BE2C (cell line): ENCODE measurements at regions not wholly inside any gene's neighbourhood (a gene's known extent, or its start where the extent isn't known, plus 50 kb on each side); places are given as distances from the start of the nearest gene placed in this dataset.

Experiments
- DNase-seq: peaks from one replicate; pipeline ENCODE4 v3.0.0-alpha.2; 2020
- H3K27me3 ChIP-seq: fragments of 250-450 bp; sonication (Bioruptor Pico); 2 replicates; pipeline ENCODE4 v1.5.1; 2020; ENCODE audit warnings: mild to moderate bottlenecking
- H3K36me3 ChIP-seq: fragments of 250-450 bp; sonication (Bioruptor Pico); 2 replicates; pipeline ENCODE4 v1.5.1; 2020; ENCODE audit warnings: mild to moderate bottlenecking
- H3K4me1 ChIP-seq: fragments of 250-450 bp; sonication (Bioruptor Pico); 2 replicates; pipeline ENCODE4 v1.5.1; 2020
- H3K4me3 ChIP-seq: 2 replicates; pipeline ENCODE4 v1.5.1; 2011; ENCODE audit warnings: low read depth, low read length
- H3K9me3 ChIP-seq: fragments of 250-450 bp; sonication (Bioruptor Pico); 2 replicates; pipeline ENCODE4 v1.5.1; 2020
- TF ChIP-seq, protein P1 (sequence below): IDR thresholded peaks from 2 replicates; pipeline ENCODE4 v1.5.1; 2012; ENCODE audit warnings: mild to moderate bottlenecking, low read depth, low read length

DNA sequence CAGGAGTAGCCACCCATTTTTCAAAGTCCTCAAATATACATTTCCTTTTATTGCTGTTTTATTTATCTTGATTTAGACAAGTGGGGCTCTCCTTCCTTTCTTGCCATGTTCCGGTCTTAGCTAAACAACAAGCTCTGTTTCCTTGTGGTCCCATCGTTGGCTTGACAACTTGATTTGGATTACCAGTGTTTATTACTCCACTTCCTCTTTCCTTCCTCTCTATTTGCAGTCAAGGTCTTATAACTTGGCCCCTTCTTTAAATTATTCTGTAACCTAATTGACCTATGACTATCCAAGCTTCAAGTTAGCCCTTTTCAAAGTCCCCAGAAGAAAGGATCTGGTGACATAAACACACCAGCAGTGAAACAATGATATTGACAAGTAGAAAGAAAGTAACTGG, 130.6 kb upstream of the STT3B start:
- Histone ChIP-seq H3K4me1 (no peaks in the 10 kb centered on the region), H3K36me3 (no peaks in the 10 kb centered on the region), H3K4me3 (no peak overlapping the region), H3K9me3 (no peaks in the 10 kb centered on the region), H3K27me3 (no peaks in the 10 kb centered on the region)
- no peak for DNase-seq
- TF ChIP-seq, protein P1, sequence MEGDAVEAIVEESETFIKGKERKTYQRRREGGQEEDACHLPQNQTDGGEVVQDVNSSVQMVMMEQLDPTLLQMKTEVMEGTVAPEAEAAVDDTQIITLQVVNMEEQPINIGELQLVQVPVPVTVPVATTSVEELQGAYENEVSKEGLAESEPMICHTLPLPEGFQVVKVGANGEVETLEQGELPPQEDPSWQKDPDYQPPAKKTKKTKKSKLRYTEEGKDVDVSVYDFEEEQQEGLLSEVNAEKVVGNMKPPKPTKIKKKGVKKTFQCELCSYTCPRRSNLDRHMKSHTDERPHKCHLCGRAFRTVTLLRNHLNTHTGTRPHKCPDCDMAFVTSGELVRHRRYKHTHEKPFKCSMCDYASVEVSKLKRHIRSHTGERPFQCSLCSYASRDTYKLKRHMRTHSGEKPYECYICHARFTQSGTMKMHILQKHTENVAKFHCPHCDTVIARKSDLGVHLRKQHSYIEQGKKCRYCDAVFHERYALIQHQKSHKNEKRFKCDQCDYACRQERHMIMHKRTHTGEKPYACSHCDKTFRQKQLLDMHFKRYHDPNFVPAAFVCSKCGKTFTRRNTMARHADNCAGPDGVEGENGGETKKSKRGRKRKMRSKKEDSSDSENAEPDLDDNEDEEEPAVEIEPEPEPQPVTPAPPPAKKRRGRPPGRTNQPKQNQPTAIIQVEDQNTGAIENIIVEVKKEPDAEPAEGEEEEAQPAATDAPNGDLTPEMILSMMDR, result no peak

DNA sequence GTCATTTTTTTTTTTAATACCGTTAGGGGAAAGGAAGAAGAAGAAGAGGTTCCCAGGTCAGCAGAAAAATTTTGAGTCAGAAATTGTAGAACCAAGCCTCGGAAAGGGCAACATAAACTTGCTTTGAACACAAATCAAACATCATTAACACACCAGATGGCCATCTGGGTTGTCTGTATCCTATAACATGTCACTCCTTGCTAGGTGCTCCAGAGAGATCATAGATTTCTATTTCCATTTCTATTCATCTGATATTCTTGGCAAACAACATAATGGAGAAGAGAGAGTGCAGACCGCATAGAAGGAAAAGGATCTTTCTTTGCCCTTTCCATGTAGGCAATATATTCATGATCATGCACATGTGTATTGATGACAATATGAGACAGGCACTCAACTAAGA, 129.5 kb upstream of the STT3B start:
- TF ChIP-seq, protein P1, result no peak

GRCh38 chr3:31404871-31405270, 127.9 kb upstream of the STT3B start:
- Histone ChIP-seq H3K4me3 (no peak overlapping the region), H3K4me1 (no peaks in the 10 kb centered on the region), H3K36me3 (no peaks in the 10 kb centered on the region), H3K9me3 (no peaks in the 10 kb centered on the region), H3K27me3 (no peaks in the 10 kb centered on the region)
- TF ChIP-seq, protein P1, result no peak
- DNase-seq, result no peak

More for the DNA sequence above, 129.5 kb upstream of the STT3B start:
- Histone ChIP-seq H3K4me1 (no peaks in the 10 kb centered on the region), H3K9me3 (no peaks in the 10 kb centered on the region), H3K4me3 (no peak overlapping the region), H3K36me3 (no peaks in the 10 kb centered on the region), H3K27me3 (no peaks in the 10 kb centered on the region)
- DNase-seq, result no peak

DNA sequence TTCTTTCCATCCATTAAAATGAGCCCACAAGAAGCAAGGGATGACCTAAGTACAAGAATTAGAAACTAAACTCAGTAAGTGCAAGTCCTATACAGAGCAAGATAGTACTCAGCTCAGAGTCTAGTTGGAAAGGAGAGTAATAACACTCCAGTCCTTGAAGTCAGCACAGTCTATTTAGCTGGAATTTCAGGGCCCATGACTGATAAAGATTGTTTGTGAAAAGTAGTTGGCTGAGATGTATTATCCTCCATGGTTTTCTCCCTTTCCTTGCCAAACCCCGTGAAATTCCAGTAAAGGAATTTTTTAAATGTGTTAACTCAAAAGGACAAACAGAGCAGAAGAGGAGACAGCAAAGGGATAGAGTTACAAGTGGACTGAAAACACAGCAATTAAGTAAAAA, 127.2 kb upstream of the STT3B start:
- Histone ChIP-seq H3K27me3 (no peaks in the 10 kb centered on the region), H3K4me3 (no peak overlapping the region), H3K36me3 (no peaks in the 10 kb centered on the region), H3K9me3 (no peaks in the 10 kb centered on the region), H3K4me1 (no peaks in the 10 kb centered on the region)
- no peak for DNase-seq
- TF ChIP-seq, protein P1, result no peak

DNA sequence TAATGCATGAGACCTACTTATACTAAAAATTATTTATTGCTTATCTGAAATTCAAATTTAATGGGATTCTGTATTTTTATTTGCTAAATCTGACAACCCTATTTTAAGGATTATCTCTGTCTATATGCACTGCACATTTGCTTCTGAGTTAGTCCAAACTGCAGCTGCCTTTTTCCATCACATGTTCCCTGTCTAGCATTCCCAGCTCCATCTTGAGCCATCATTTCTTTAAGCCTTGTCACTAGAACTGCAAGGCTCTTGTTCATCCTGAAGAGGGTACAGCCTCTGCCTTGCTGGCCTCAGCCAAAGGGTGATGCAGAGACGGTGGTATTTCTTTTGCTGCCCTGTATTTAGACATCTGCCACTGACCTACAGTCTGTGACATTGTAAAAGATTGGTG, 125.8 kb upstream of the STT3B start:
- Histone ChIP-seq H3K4me3 (no peak overlapping the region), H3K9me3 (no peaks in the 10 kb centered on the region), H3K4me1 (no peaks in the 10 kb centered on the region), H3K36me3 (no peaks in the 10 kb centered on the region), H3K27me3 (no peaks in the 10 kb centered on the region)
- TF ChIP-seq, protein P1, result no peak
- DNase-seq, result no peak

DNA sequence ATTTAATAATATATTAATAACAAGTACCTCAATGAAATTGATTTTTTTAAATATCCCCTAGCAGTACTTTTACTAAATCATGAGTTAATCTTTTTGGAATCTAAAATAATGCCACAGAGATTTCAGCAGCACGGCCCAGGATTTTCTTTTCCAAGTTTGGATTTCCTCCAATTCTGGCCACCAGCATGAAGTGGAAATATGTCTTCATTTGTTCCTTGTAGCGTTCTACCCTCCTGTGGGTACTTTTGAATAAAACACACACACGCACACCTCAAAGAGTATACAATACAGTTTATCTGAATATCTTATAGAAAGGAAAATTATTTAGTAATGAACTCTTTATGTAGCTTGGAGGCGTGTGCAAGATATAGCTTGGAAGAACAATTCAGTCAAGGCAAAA, 125.1 kb upstream of the STT3B start:
- no peaks in the 10 kb centered on the region for H3K27me3 ChIP-seq
- no peaks in the 10 kb centered on the region for H3K4me1 ChIP-seq
- H3K9me3 ChIP-seq, result no peaks in the 10 kb centered on the region
- no peak overlapping the region for H3K4me3 ChIP-seq
- TF ChIP-seq, protein P1, result no peak
- DNase-seq, result no peak
- no peaks in the 10 kb centered on the region for H3K36me3 ChIP-seq
